Left renal pelvis (tissue), 4 donors: ENCODE measurements at regions not wholly inside any gene's neighbourhood (a gene's known extent, or its start where the extent isn't known, plus 50 kb on each side); places are given as distances from the start of the nearest gene placed in this dataset.
A peak's percentile ranks its signal among the peaks of the same experiment; 100 is the strongest.
"Not testable (repeated sequence)": the region's sequence is repeated elsewhere in the genome, so short reads cannot be mapped to it uniquely, and the experiment has no call there.

Experiments
- DNase-seq, 4 donors: peaks; one replicate each; pipeline ENCODE4 v3.0.0-alpha.2; 2013; ENCODE audit warnings: low read depth in 4 of 4, low spot score in 3 of 4

GRCh38 chr17:70897446-70897845, 728.1 kb downstream of the KCNJ2 start:
- DNase-seq, result no peak

GRCh38 chr17:70901870-70902269, 732.5 kb downstream of the KCNJ2 start:
- no peak for DNase-seq

- peak in 1 of 4 donors; percentile 18 for DNase-seq
Observed at GRCh38 chr17:70905796-70906195, 736.5 kb downstream of the KCNJ2 start.

- no peak for DNase-seq
Observed at GRCh38 chr17:70906808-70907207, 737.5 kb downstream of the KCNJ2 start.

GRCh38 chr17:70912716-70913485, 743.6 kb downstream of the KCNJ2 start:
- no peak for DNase-seq

- no peak for DNase-seq
Observed at GRCh38 chr17:70916469-70916868, 747.1 kb downstream of the KCNJ2 start.

GRCh38 chr17:70919241-70919640, 749.9 kb downstream of the KCNJ2 start:
- DNase-seq, result no peak

GRCh38 chr17:70920416-70920815, 751.1 kb downstream of the KCNJ2 start:
- DNase-seq, result no peak

GRCh38 chr17:70922268-70922667, 752.9 kb downstream of the KCNJ2 start:
- no peak for DNase-seq

- no peak for DNase-seq
Observed at GRCh38 chr17:70924776-70925175, 755.4 kb downstream of the KCNJ2 start.

GRCh38 chr17:70929226-70929625, 759.9 kb downstream of the KCNJ2 start:
- DNase-seq, result no peak

GRCh38 chr17:70934231-70934630, 764.9 kb downstream of the KCNJ2 start:
- DNase-seq, result no peak

- no peak for DNase-seq
Observed at GRCh38 chr17:70934835-70935234, 765.5 kb downstream of the KCNJ2 start.

GRCh38 chr17:70936724-70937123, 767.4 kb downstream of the KCNJ2 start:
- DNase-seq, result no peak

GRCh38 chr17:70938336-70938735, 769.0 kb downstream of the KCNJ2 start:
- no peak for DNase-seq

GRCh38 chr17:70945386-70945785, 776.1 kb downstream of the KCNJ2 start:
- no peak for DNase-seq

- DNase-seq, result no peak
Observed at GRCh38 chr17:70947215-70947614, 777.9 kb downstream of the KCNJ2 start.

- DNase-seq, result no peak
Observed at GRCh38 chr17:70947636-70948565, 778.6 kb downstream of the KCNJ2 start.

GRCh38 chr17:70953140-70953539, 783.8 kb downstream of the KCNJ2 start:
- DNase-seq, result not testable (repeated sequence)

- no peak for DNase-seq
Observed at GRCh38 chr17:70955441-70955840, 786.1 kb downstream of the KCNJ2 start.

- DNase-seq, result no peak
Observed at GRCh38 chr17:70956726-70957125, 787.4 kb downstream of the KCNJ2 start.

GRCh38 chr17:70961341-70961740, 792.0 kb downstream of the KCNJ2 start:
- DNase-seq, result no peak
